ENCODE measurements at regions not wholly inside any gene's neighbourhood (a gene's known extent, or its start where the extent isn't known, plus 50 kb on each side); places are given as distances from the start of the nearest gene placed in this dataset.
"Not testable (repeated sequence)": the region's sequence is repeated elsewhere in the genome, so short reads cannot be mapped to it uniquely, and the experiment has no call there.

GRCh38 chr4:175093055-175093454 is 174.9 kb downstream of the ADAM29 start:
- not testable (repeated sequence) for TF ChIP-seq USF1 (CRISPR knock-in tag; IDR thresholded peaks at IDR 0.05); CTCF (IDR thresholded peaks at IDR 0.05); FOXK1 (CRISPR knock-in tag; IDR thresholded peaks at IDR 0.05); TEAD1 (CRISPR knock-in tag; IDR thresholded peaks at IDR 0.05)

Measured in WTC11 (cell line).